Activated CD4-positive, alpha-beta T cell treated with anti-CD3 and anti-CD28 coated beads, Interleukin-2, amount 50 U/mL, for 48 hours (primary cell): ENCODE measurements at regions not wholly inside any gene's neighbourhood (a gene's known extent, or its start where the extent isn't known, plus 50 kb on each side); places are given as distances from the start of the nearest gene placed in this dataset.

Experiments used
- DNase-seq, 2 experiments: peaks; one replicate each; pipeline ENCODE4 v3.0.0-alpha.2; 2020

- no peak for DNase-seq
Measured at GRCh38 chr1:103854279-103854678, 104.6 kb downstream of the AMY1C start.

- DNase-seq, result no peak
Measured at GRCh38 chr1:103859721-103860120, 110.0 kb downstream of the AMY1C start.

- DNase-seq, result no peak
Measured at GRCh38 chr1:103898576-103899345, 149.1 kb downstream of the AMY1C start.

GRCh38 chr1:103900005-103900404, 150.3 kb downstream of the AMY1C start:
- DNase-seq, result no peak

GRCh38 chr1:103901072-103901471, 151.4 kb downstream of the AMY1C start:
- DNase-seq, result no peak

- DNase-seq, result no peak
Measured at GRCh38 chr1:103905363-103905762, 155.7 kb downstream of the AMY1C start.

GRCh38 chr1:103911450-103911849, 161.8 kb downstream of the AMY1C start:
- no peak for DNase-seq

GRCh38 chr1:103917795-103918194, 168.1 kb downstream of the AMY1C start:
- no peak for DNase-seq

- no peak for DNase-seq
Measured at GRCh38 chr1:103931891-103932290, 182.2 kb downstream of the AMY1C start.

- no peak for DNase-seq
Measured at GRCh38 chr1:103937763-103938357, 188.2 kb downstream of the AMY1C start.

- no peak for DNase-seq
Measured at GRCh38 chr1:103941086-103941485, 191.4 kb downstream of the AMY1C start.

- no peak for DNase-seq
Measured at GRCh38 chr1:103942029-103942428, 192.3 kb downstream of the AMY1C start.

- no peak for DNase-seq
Measured at GRCh38 chr1:103945774-103946173, 196.1 kb downstream of the AMY1C start.

- DNase-seq, result no peak
Measured at GRCh38 chr1:103948526-103948925, 198.8 kb downstream of the AMY1C start.

- DNase-seq, result no peak
Measured at GRCh38 chr1:103949779-103950178, 200.1 kb downstream of the AMY1C start.

- no peak for DNase-seq
Measured at GRCh38 chr1:103953386-103953785, 203.7 kb downstream of the AMY1C start.

GRCh38 chr1:103958699-103959098, 209.0 kb downstream of the AMY1C start:
- no peak for DNase-seq

GRCh38 chr1:103959565-103959964, 209.9 kb downstream of the AMY1C start:
- DNase-seq, result no peak

GRCh38 chr1:103960045-103960444, 210.3 kb downstream of the AMY1C start:
- no peak for DNase-seq

GRCh38 chr1:103960710-103961109, 211.0 kb downstream of the AMY1C start:
- no peak for DNase-seq

- no peak for DNase-seq
Measured at GRCh38 chr1:103986792-103987191, 237.1 kb downstream of the AMY1C start.

- no peak for DNase-seq
Measured at GRCh38 chr1:103997631-103998030, 247.9 kb downstream of the AMY1C start.

GRCh38 chr1:104018922-104019674, 269.4 kb downstream of the AMY1C start:
- DNase-seq, result no peak

- no peak for DNase-seq
Measured at GRCh38 chr1:104019675-104020049, 270.0 kb downstream of the AMY1C start.
